Kidney epithelial cell (primary cell): ENCODE measurements at regions not wholly inside any gene's neighbourhood (a gene's known extent, or its start where the extent isn't known, plus 50 kb on each side); places are given as distances from the start of the nearest gene placed in this dataset.

Source experiments
- DNase-seq: peaks from one replicate; pipeline ENCODE4 v3.0.0-alpha.2; 2010; ENCODE audit warnings: low read depth
- H3K27me3 ChIP-seq: 2 replicates; pipeline ENCODE4 v1.6.0; 2011; ENCODE audit warnings: low read length; ENCODE audit not compliant: control insufficient read depth, insufficient read depth
- H3K36me3 ChIP-seq: 2 replicates; pipeline ENCODE4 v1.5.1; 2011; ENCODE audit warnings: low read length; ENCODE audit not compliant: control insufficient read depth, insufficient read depth
- H3K4me3 ChIP-seq: 2 replicates; pipeline ENCODE4 v1.5.1; 2011; ENCODE audit warnings: low read depth, mild to moderate bottlenecking, control low read depth, low read length
- TF ChIP-seq, protein P1 (sequence below): IDR thresholded peaks from 2 replicates; pipeline ENCODE4 v1.5.1; 2011; ENCODE audit warnings: mild to moderate bottlenecking, moderate library complexity, low read length, control low read depth, inconsistent platforms; ENCODE audit not compliant: insufficient read depth, poor library complexity, severe bottlenecking

DNA sequence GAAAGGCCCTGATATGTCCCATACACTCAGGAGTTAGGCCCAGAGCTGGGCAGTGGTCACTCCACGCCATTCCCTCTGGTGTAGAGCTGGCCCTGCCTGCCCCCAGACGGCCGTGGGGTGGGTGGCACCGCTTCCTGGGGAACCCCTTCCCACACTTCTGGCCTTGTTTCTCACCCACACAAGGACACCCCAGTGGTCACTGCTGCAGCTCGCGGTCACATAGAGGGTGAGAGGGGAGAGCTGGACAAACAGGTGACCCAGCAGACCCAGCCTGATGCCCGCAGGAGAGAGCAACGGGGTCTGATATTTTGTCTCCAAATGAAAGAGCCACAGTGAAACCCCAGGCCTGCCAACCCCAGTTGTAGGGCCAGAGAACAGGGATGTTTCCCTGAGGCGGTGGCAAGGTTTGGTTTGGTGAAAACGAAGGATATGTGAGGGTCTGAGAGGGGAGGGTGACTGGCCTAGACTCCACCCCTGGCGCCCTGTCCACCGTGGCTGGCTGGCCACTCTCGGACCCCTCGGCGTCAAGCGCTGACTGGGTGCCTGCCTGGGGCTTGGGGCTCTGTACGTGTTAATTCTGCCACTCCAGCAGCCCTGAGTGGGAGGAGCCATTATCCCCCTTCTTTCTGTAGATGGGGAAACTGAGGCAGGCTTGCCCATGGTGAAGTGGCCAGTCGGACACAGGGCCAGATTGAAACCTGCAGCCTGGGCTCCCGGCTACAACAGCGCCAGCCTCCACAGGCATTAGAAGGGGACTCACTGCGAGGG, 71.0 kb upstream of the PPARA start:
- TF ChIP-seq, protein P1, sequence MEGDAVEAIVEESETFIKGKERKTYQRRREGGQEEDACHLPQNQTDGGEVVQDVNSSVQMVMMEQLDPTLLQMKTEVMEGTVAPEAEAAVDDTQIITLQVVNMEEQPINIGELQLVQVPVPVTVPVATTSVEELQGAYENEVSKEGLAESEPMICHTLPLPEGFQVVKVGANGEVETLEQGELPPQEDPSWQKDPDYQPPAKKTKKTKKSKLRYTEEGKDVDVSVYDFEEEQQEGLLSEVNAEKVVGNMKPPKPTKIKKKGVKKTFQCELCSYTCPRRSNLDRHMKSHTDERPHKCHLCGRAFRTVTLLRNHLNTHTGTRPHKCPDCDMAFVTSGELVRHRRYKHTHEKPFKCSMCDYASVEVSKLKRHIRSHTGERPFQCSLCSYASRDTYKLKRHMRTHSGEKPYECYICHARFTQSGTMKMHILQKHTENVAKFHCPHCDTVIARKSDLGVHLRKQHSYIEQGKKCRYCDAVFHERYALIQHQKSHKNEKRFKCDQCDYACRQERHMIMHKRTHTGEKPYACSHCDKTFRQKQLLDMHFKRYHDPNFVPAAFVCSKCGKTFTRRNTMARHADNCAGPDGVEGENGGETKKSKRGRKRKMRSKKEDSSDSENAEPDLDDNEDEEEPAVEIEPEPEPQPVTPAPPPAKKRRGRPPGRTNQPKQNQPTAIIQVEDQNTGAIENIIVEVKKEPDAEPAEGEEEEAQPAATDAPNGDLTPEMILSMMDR = no peak
- no peaks in the 10 kb centered on the region for H3K27me3 ChIP-seq
- no peak overlapping the region for H3K4me3 ChIP-seq
- no peak for DNase-seq
- H3K36me3 ChIP-seq = peaks cover 3% of the 10 kb centered on the region

- TF ChIP-seq, protein P1 = no peak
- Histone ChIP-seq H3K36me3 (peaks cover 2% of the 10 kb centered on the region), H3K4me3 (no peak overlapping the region), H3K27me3 (no peaks in the 10 kb centered on the region)
- DNase-seq = no peak
Measured at GRCh38 chr22:46079861-46080821, 70.2 kb upstream of the PPARA start.

- no peak overlapping the region for H3K4me3 ChIP-seq
- H3K27me3 ChIP-seq = no peaks in the 10 kb centered on the region
- H3K36me3 ChIP-seq = peaks cover 2% of the 10 kb centered on the region
- no peak for DNase-seq
- TF ChIP-seq, protein P1 = no peak
Measured at GRCh38 chr22:46081036-46081830, 69.1 kb upstream of the PPARA start.

DNA sequence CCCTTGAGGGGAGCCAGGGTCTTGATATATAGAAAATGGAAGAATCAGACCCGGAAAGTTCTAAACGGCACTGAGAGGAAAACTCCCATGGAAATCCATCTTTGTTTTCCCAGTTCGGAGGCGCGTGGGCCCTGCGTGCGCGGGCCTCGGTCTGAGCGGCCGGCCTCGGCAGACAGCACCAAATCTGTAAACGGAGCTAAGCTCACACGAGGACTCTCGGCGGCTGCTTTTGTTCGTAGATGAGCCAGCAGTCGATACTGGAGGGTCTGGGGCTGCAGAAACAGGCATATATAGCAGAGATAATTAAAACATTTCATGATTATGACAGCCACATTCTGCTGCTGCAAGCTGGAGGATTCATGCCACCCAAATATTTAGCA, 68.5 kb upstream of the PPARA start:
- TF ChIP-seq, protein P1 = no peak
- DNase-seq = no peak
- Histone ChIP-seq H3K27me3 (no peaks in the 10 kb centered on the region), H3K36me3 (peaks cover 2% of the 10 kb centered on the region), H3K4me3 (no peak overlapping the region)

DNA sequence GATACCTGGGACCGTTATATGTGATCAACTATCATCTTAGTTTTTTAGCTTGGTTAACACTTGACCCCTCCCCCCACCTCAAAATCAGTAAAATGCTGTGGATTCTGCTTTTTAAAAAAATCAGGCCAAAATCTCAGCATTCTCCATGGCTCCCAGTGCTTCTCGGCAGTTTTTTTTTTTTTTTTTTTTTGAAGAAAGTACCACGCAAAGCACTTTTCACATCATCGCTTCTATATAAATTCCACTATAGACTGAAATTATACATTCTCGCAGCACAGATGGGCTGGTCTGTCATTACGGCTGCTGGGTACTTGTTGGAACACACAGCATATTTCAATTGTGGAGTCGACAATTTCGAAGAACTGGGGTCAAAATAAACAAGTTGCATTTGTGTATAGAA, 67.7 kb upstream of the PPARA start:
- Histone ChIP-seq H3K36me3 (peaks cover 4% of the 10 kb centered on the region), H3K4me3 (no peak overlapping the region), H3K27me3 (no peaks in the 10 kb centered on the region)
- TF ChIP-seq, protein P1 = no peak
- DNase-seq = no peak
